AG09309 (cell line): ENCODE measurements at regions not wholly inside any gene's neighbourhood (a gene's known extent, or its start where the extent isn't known, plus 50 kb on each side); places are given as distances from the start of the nearest gene placed in this dataset.
A peak's percentile ranks its signal among the peaks of the same experiment; 100 is the strongest.

Experiments
- DNase-seq: peaks from one replicate; pipeline ENCODE4 v3.0.0-alpha.2; 2010; ENCODE audit warnings: low read depth
- H3K4me3 ChIP-seq: 2 replicates; pipeline ENCODE4 v1.5.1; 2011; ENCODE audit warnings: mild to moderate bottlenecking, low read depth, low read length, moderate library complexity; ENCODE audit not compliant: control insufficient read depth
- CTCF ChIP-seq: IDR thresholded peaks from 2 replicates; pipeline ENCODE4 v1.5.1; 2011; ENCODE audit warnings: mild to moderate bottlenecking, low read depth, low read length, inconsistent platforms; ENCODE audit not compliant: insufficient read depth, control insufficient read depth; ENCODE audit errors: missing control alignments

DNA sequence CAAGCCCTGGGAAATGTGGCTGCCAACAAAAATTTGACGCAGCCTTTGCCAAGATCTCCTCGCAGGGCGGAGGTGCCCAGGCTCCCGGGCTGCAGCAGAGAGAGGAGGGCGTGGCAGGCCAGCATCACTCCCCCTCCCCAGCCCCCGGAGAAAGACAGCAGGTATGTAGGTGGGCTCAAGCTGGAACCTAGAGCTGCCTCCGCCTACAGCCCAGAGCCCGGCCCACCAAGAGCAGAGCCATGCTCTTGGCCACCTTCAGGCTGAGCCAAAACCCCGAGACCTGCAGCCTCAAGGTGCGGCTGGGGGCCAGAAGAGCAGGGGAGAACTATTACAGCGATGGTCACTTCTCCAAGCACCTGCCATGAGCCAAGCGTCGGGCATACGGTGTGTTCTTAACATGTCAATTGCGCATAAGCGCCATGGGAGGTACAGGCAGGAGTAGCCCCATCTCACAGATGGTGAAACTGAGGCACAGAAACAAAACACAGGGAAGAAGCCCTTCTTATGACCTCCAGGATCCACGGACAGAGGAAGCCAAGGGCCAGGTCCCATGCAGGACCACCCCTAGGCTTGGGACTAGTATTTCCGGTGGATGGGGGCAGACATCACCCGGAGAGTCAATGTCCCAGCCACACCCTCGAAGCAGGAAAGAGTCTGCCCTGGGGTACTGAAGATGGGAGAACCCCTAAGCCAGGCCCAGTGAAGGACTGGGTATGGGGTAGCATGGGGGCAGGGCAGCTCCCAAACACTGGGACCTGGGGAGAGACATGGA, 109.0 kb downstream of the NCOR2 start:
- DNase-seq: no peak
- TF ChIP-seq CTCF: no peak
- H3K4me3 ChIP-seq: no peak overlapping the region

GRCh38 chr12:124457287-124458219, 109.9 kb downstream of the NCOR2 start:
- TF ChIP-seq CTCF: no peak
- no peak for DNase-seq
- H3K4me3 ChIP-seq: no peak overlapping the region

- H3K4me3 ChIP-seq: no peak overlapping the region
- no peak for TF ChIP-seq CTCF
- no peak for DNase-seq
Measured at GRCh38 chr12:124456652-124457152, 110.7 kb downstream of the NCOR2 start.

DNA sequence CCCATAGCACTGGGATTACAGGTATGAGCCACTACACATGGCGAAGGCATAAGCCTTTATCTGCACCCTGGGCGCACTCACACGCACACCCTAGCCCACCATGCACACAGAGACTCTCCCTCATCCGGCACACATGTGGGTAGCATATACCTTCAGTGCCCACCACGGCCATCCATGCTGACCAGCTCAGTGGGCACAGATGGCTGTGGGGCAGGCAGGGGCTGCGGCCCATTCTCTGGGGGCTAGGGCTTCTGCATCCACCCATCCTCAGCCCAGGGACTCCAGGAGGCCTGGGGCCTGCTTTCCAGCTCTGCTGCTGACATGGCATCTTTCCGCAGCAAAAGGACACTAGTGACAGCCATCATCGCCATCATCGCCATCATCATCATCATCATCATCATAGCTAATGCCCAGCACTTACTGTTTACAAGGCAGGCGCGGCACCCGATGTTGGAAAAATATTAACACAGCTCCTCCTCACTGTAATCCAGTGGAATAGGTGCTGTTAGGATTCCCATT, 111.2 kb downstream of the NCOR2 start:
- no peak overlapping the region for H3K4me3 ChIP-seq
- no peak for DNase-seq
- no peak for TF ChIP-seq CTCF

- no peak for TF ChIP-seq CTCF
- H3K4me3 ChIP-seq: no peak overlapping the region
- DNase-seq: no peak
Measured at GRCh38 chr12:124455336-124455735, 112.1 kb downstream of the NCOR2 start.

- TF ChIP-seq CTCF: no peak
- no peak overlapping the region for H3K4me3 ChIP-seq
- DNase-seq: peak; percentile 43
Measured at GRCh38 chr12:124454735-124455134, 112.7 kb downstream of the NCOR2 start.
